NOMO-1 (cell line): ENCODE measurements at regions not wholly inside any gene's neighbourhood (a gene's known extent, or its start where the extent isn't known, plus 50 kb on each side); places are given as distances from the start of the nearest gene placed in this dataset.

Experiments used
- DNase-seq, 2 experiments: peaks; one replicate each; lab custom pipeline; 2025; ENCODE audit not compliant: unreplicated experiment in 2 of 2; lab: John Stamatoyannopoulos, UW

GRCh38 chr17:77494664-77495435 lies 354.1 kb downstream of the SEC14L1 start:
- peak; percentile 51 to 56 for DNase-seq

GRCh38 chr17:77495575-77495974 lies 354.8 kb downstream of the SEC14L1 start:
- DNase-seq = no peak

- DNase-seq = no peak
Observed at GRCh38 chr17:77496401-77496801, 355.6 kb downstream of the SEC14L1 start.

- no peak for DNase-seq
Observed at GRCh38 chr17:77496831-77497577, 356.2 kb downstream of the SEC14L1 start.

GRCh38 chr17:77497578-77497934 lies 356.8 kb downstream of the SEC14L1 start:
- DNase-seq = no peak

GRCh38 chr17:77498091-77498741 lies 357.4 kb downstream of the SEC14L1 start:
- no peak for DNase-seq

GRCh38 chr17:77498791-77499698 lies 358.3 kb downstream of the SEC14L1 start:
- no peak for DNase-seq

GRCh38 chr17:77499699-77500435 lies 359.1 kb downstream of the SEC14L1 start:
- DNase-seq = no peak

GRCh38 chr17:77501101-77501566 lies 360.4 kb downstream of the SEC14L1 start:
- DNase-seq = no peak

- no peak for DNase-seq
Observed at GRCh38 chr17:77501751-77502625, 361.2 kb downstream of the SEC14L1 start.

GRCh38 chr17:77502626-77503292 lies 362.0 kb downstream of the SEC14L1 start:
- no peak for DNase-seq

GRCh38 chr17:77503293-77503655 lies 362.5 kb downstream of the SEC14L1 start:
- no peak for DNase-seq

GRCh38 chr17:77503916-77504651 lies 363.3 kb downstream of the SEC14L1 start:
- DNase-seq = no peak

- DNase-seq = no peak
Observed at GRCh38 chr17:77504652-77505155, 363.9 kb downstream of the SEC14L1 start.

GRCh38 chr17:77505181-77505639 lies 364.4 kb downstream of the SEC14L1 start:
- no peak for DNase-seq

- DNase-seq = no peak
Observed at GRCh38 chr17:77506371-77506991, 365.7 kb downstream of the SEC14L1 start.
